ENCODE measurements at regions not wholly inside any gene's neighbourhood (a gene's known extent, or its start where the extent isn't known, plus 50 kb on each side); places are given as distances from the start of the nearest gene placed in this dataset.
"Not testable (repeated sequence)": the region's sequence is repeated elsewhere in the genome, so short reads cannot be mapped to it uniquely, and the experiment has no call there.

DNA sequence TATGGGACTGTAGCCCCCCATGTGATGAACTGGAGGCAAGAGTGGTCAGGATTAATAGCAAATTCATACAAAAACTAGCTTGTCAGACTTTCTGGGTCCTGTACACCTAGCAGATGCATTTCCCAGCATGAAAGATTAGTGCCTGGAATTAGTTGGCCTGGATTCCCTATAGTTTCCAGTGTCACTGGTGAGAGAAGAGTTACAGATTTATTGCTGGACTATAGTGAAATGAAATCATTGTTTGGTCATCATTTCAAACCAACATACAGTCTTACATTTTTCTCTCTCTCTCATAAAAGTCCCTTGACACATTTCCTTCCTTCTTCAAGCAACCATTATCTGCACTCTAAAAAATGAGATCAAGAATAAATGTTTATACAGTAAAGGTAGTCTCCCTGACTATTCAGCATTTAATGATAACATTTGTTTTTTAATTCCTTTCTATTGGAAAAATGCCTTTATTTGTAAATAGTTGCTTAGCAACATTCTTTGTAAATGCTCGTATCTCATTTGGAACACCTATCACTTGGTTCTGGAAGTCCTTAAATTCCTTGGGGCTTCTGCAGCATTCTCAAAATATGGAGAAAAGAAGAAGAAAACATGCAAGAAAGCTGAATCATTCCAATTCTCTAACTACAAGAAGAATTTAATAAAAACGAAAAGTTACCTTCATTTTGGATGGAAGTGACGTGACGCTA lies 144.4 kb downstream of the MREG start:
- no peak for ATAC-seq
- DNase-seq (ENCODE audit: low spot score), result no peak
- intact Hi-C loops (cut with DNase I), result no loop called here

DNA sequence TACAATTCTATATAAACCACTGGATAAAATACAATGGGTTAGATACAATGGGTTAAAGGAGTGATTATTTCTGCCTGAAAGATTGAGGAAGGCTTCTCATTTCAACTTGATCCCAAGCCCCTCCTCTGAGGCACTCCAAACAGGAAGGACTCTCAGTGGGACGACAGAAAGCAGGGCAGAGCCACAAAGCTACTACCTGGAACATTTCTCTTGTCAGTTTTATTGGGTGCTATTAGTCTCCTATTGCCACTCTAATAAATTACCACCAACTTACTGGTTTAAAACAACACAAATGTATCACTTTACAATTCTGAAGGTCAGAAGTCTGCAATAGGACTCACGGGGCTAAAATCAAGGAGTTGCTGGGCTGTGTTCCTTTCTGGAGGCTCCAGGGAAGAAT lies 146.7 kb downstream of the MREG start:
- DNase-seq (ENCODE audit: low spot score), result no peak
- intact Hi-C loops (cut with DNase I), result no loop called here
- no peak for ATAC-seq

DNA sequence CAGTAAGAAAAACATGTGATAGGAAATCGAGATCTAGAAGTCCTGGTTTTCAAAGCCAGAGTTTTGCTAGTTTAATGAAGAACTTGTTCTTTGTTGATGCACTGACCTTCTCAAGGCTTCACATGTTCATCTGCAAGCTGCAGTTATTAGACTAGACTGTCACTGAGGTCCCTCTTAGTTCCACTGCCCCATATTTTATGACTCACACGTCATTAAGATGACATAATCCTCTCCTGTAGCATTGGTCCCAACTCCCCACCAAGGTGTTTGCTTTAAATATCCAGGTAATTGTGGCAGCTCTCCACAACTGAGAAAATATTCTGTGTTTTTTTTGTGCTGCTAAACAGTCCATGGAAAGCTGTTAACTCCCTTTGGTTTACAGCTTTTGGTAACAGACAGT lies 149.7 kb downstream of the MREG start:
- intact Hi-C loops (cut with DNase I), result no loop called here
- ATAC-seq, result no peak

DNA sequence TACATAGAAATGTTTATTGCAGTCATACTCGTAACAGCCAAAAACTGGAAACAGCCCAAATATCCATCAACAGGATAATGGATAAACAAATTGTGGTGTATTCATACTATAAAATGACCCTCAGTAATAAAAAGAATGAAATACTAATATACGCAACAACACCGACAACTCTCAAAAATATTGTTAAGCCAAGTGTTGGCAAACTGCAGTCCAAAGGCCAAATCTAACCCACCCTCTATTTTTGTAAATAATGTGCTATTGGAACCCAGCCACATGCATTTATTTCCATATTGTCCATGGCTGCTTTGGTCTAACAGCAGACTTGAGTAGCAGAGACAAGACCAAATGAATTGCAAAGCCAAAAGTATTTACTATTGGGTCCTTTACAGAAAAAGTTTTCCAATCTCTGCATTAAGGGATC lies 151.0 kb downstream of the MREG start:
- no peak for ATAC-seq
- intact Hi-C loops (cut with DNase I), result no loop called here
- DNase-seq (ENCODE audit: low spot score), result no peak

More for the DNA sequence above, 149.7 kb downstream of the MREG start:
- no peak for DNase-seq (ENCODE audit: low spot score)

DNA sequence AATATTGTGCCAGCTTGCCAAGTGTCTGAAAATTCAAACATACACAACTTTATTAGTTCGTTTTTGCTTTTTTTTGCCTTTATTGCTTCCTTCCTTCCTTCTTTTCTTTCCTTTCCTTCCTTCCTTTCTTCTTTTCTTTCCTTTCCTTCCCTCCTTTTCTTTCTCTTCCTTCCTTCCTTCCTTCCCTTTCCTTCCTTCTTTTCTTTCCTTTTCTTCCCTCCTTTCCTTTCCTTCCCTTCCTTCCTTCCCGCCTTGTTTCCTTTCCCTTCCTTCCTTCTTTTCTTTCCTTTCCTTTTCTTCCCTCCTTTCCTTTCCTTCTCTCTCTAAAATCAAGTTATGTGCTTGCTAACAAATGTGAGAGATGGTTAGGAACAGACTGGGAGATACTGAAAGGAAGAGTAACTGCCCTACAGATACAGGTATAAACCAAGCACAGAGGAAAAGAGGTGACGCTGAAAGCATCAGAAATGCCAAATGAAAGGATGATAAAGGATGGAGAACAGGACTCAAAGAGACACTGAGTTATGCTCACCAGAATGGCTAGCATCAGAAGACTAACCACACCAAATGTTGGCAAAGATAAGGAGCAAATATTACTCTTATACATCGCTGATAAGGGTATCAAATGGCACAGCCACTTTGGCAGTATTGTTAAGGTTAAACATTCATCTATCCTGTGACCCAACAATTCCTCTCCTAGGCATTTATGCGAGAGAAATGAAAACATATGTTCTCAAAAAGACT lies 151.6 kb downstream of the MREG start:
- no peak for ATAC-seq

DNA sequence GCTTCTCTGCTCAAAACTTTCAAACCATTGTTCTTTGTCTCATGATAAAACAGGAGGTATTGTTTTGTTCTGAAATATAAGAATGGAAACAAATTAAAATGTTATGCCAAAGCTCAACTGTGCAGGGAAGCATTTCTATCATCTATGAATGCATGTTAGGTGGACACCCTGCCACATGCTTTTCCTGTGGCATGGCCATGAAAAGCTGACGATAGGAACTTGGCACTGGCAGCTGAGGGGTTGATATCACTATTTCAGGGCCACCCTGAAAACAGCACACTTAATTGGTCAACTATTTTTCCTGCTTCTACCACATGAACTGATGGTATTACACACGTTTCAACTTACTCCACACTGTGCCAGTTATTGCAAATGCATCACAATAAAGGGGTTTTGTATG lies 157.3 kb downstream of the MREG start:
- ATAC-seq (no peak), DNase-seq (ENCODE audit: low spot score) (no peak)
- intact Hi-C loops (cut with DNase I), result no loop called here

More for the DNA sequence above, 151.6 kb downstream of the MREG start:
- intact Hi-C loops (cut with DNase I), result no loop called here
- DNase-seq (ENCODE audit: low spot score), result no peak

DNA sequence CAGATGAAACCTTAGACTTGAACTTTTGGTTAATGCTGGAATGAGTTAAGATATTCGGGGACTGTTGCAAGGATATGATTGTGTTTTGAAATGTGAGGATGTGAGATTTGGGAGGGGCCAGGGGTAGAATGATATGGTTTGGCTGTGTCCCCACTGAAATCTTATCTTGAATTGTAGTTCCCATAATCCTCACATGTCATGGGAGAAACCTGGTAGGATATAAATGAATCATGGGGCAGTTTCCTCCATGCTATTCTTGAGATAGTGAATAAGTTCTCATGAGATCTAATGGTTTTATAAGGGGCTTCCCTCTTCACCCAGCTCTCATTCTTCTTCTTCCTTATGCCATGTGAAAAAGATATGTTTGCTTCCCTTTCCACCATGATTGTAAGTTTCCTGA lies 158.0 kb downstream of the MREG start:
- intact Hi-C loops (cut with DNase I); DNase-seq (ENCODE audit: low spot score); ATAC-seq: not testable (repeated sequence)

DNA sequence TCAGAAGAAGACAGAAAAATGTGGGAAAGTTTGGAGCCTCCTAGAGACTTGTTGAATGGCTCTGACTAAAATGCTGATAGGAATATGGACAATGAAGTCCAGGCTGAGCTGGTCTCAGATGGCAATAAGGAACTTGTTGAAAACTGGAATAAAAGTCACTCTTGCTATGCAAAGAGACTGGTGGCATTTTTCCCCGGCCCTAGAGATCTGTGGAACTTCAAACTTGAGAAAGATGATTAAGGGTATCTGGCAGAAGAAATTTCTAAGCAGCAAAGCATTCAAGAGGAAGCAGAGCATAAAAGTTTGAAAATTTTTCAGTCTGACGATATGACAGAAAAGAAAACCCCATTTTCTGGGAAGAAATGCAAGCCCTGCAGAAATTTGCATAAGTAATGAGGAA lies 159.3 kb downstream of the MREG start:
- DNase-seq (ENCODE audit: low spot score), result no peak
- ATAC-seq, result no peak
- intact Hi-C loops (cut with DNase I), result no loop called here

DNA sequence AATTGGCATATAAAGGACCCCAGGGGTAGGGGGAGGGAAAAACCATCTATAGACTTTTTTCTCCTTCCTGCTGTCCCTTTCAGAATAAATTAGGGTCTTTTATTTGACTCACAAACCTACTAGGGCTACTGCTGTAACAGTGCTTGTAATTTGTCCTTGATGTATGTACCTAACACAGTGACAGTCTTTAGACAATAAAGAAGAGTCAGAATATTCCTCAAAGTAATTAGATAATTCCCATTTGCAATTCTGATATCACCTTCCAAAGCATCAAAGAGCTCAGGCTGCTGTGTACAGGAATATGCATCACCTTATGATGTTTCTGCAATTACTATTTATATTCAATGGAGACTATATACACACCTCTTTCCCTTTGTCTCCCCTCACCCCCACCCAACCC lies 161.7 kb downstream of the MREG start:
- no peak for ATAC-seq
- DNase-seq (ENCODE audit: low spot score), result no peak
- intact Hi-C loops (cut with DNase I), result no loop called here

DNA sequence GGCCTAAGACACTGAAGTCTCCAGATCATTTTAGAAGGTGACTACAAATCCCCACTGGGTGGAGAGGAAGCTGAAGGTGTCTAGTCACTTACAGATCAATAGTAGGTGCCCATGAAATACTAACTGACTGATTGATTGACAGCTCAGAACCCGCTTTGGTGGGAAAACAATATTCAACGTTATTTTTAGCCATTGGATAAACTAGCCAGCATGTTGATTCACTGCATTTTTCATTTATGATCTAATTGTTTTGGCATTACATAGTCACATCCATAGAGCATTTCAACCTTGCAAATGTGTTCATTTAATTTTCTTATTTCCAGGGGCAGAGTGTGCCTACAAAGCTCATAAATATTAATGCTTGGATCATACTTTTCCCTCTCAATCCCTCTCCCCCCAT lies 162.3 kb downstream of the MREG start:
- intact Hi-C loops (cut with DNase I), result no loop called here
- DNase-seq (ENCODE audit: low spot score) (no peak), ATAC-seq (no peak)

DNA sequence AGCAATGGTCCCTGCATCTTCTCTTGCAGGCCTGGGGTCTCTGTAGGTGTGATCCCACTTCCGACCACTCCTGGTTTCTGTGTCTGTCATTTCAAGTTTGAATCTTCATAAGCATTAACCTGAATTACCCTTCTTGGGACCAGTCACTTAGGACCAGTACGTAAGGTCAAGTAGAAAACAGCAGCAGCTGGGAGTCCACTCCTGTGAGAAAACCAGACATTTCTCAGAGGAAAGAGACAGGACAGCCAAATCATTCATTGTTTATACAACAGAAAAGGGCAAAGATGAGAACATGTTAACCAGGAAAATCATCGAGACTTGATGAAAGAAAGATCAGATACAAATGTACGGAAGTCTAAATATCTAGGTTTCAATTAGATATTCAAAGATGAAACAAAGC lies 163.0 kb downstream of the MREG start:
- intact Hi-C loops (cut with DNase I), result no loop called here
- peak; percentile 51 for ATAC-seq
- no peak for DNase-seq (ENCODE audit: low spot score)

DNA sequence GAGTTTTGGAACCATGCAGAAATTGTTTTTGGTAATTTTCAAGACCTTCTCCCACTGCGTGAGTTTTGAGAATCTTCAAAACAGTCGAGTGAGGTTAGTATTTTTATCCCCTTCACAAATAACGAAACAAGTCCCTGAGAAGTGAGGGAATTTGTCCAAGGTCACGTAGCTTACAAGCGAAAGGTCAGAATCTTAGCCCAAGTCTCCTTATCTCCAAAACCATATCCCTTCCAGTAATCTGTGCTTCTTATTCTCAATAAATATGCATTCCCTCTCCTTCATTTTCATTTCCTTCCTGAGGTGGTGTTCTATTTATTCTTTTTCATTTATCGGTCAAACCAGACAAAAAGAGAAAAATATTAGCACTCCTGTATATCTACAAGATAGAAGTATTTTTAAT lies 163.6 kb downstream of the MREG start:
- intact Hi-C loops (cut with DNase I), result no loop called here
- ATAC-seq (no peak), DNase-seq (ENCODE audit: low spot score) (no peak)

DNA sequence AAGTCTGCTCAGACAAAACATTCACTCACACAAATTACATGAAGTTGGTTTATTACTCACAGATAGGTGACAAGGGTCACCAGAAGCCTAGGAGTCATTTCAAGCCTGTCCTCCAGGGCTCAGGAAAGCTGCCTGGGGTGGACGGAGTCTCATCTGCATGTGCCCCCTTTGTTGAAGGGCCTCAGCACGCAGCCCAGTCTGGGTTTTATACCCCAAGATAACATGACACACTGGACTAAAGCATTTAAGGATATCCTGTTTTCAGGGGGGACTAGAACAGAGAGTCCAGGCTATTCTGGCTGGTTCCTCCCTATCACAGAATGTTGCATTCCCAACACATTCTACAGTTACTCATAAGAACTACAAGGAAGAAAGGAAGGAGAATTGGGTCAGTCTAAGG lies 164.7 kb downstream of the MREG start:
- no peak for DNase-seq (ENCODE audit: low spot score)
- intact Hi-C loops (cut with DNase I), result no loop called here
- no peak for ATAC-seq

DNA sequence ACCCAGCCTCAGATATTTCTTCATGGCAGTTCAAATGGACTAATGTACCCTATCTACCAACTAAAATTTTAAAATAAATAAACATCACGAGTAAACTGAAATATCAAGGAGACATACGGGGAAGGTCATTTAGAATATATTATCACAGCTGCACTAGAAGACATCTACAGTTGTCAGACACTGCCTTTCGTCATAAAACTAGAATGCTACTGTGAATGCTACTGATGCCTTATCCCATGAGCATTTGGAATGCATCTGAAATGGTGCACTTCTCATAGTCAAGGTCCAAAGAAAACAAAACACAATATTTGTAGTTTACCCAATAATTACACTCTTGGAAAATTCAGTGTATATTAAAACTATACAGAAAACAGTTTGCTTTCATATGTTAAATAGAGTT lies 165.2 kb downstream of the MREG start:
- DNase-seq (ENCODE audit: low spot score) (no peak), ATAC-seq (peak; percentile 24)
- intact Hi-C loops (cut with DNase I), result no loop called here

DNA sequence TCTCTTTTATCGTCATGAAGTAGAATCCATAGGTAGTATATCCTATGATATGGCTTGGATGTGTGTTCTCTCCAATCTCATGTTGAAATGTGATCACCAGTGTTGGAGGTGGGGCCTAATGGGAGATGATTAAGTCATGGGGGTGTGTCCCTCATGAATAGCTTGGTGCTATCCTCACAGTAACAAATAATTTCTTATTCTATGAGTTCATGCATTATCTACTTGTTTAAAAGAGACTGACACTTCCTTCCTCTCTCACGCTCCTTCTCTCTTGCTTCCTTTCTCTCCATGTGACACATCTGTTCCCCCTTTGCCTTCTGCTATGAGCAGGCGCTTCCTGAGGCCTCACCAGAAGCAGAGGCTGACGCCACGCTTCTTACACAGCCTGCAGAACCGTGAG lies 165.6 kb downstream of the MREG start:
- no peak for DNase-seq (ENCODE audit: low spot score)
- ATAC-seq, result peak; percentile 44
- intact Hi-C loops (cut with DNase I), result no loop called here

DNA sequence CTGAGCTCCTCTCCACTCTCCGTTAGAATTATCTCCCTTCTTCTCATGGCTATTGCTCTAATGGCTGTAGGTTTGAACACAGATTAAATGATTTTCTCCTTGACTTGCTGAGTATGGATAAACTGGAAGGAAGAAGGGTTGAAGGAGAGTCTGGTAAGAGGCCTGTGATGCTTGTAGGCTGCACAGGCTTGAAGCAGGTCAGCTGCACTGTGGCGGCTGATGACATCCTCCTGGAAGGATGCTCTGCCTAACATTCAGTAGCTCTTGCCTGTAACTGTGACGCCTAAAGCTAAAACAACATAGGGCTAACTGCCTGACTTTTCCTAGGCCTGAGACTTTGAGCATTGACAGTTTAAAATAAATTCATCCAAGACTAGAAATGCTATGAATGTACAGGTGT lies 166.3 kb downstream of the MREG start:
- intact Hi-C loops (cut with DNase I), result no loop called here
- no peak for ATAC-seq
- no peak for DNase-seq (ENCODE audit: low spot score)

DNA sequence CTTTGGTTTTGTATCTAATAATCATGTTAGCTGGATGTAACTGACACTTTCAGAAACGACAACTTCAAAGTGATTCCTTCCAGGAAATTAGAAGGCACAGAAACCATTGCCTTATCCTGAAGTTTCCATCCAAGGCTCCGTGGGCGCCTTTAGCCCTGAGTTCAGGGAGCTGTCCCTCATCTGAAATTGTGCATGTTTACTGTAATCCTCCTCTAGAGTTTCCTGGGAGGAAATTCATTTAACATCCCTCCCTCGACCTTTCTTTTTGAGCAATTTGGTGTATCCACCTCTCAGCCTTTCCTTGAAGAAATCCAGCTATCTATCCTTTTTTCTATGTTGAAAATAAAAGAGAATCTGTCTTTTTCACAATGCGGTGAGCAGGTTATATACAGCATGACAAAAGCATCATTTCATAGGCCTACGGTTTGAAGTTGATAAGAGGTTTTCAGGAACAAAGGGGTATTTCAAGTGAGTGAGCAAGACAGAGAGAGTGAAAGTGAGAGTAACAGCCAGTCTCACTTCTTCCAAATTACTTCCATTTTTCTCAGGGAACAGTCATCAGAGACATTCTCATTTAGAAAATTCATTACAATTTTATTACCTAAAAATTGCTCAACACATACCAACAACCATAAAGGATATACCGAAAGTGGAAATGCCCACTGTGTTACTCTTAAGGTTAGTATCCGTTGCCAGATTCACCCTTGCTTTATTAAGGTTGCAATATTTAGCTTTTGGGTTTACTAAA lies 167.3 kb downstream of the MREG start:
- ATAC-seq, result no peak
- DNase-seq (ENCODE audit: low spot score), result no peak
- intact Hi-C loops (cut with DNase I), result no loop called here

DNA sequence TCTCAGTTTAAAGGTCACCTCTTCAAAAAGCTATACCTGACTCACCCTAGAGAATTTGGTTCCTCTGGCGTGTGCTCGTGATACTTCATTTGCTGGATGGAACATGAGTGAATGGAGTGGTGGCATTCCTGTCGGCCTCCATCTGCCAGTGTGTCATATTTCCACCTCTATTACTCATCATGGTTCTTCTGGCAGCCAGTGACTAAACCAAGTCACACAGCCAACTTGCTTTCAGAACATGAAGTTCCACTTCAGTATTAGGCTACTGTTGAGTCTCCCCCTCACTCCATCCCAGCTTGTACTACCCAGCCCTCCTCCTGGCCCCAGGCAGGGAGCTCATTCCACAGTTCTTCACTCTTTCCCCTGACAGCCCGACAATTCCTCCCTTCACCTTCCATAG lies 169.8 kb downstream of the MREG start:
- ATAC-seq (peak; percentile 51), DNase-seq (ENCODE audit: low spot score) (no peak)
- intact Hi-C loops (cut with DNase I), result no loop called here

DNA sequence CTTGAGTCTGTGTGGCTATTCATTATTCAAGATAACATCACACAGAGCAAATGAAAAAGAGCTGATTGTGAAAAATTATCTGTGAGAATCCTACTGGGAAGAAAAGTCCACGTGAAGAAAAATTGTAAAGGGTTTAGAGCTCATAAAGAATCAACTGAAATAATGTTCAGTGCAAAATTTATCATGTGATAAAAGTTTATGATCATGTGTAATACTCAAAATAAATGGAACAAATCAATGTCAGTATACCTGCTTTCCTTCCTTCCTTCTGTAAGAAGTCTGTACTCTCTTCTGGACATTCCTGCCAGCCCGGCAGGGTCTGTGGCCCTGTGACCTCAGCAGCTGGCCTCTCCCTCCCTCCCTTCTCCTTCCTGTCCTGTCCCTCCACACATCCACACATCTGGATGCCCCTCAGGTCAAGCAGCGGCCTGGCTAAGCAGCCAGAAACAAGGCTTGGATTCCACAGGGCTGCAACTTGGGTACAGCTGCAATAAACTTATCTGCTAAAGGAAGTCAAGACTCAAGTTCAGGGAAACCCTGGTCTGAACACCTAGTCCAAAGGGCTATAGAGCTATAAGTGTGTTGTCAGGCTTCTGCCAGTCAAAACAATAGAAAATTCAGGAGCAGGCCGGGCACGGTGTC lies 172.1 kb downstream of the MREG start:
- ATAC-seq, result peak; percentile 92
- intact Hi-C loops (cut with DNase I), result no loop called here
- DNase-seq (ENCODE audit: low spot score), result peak; percentile 65

DNA sequence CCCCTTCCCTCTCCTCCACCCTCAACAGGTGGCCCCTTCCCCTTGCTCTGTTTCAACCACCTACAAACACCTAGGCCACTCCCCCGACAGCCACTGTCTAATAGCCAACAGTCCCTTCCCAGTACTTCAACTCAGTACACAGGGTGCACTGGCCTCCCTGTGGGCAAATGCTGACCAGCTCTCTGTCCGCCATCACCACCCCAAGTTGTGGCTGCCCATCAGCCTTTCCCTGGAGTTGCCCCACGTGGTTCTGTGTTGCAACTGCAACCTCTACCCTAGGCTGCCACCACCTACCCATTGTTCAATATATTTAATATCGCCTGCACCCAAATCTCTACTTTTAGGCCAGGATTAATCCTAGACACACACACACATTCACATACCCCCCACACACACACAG lies 173.5 kb downstream of the MREG start:
- ATAC-seq (no peak), DNase-seq (ENCODE audit: low spot score) (no peak)
- intact Hi-C loops (cut with DNase I), result no loop called here

All from sciatic nerve (tissue), 2 donors.